22Rv1 (cell line): ENCODE measurements at regions not wholly inside any gene's neighbourhood (a gene's known extent, or its start where the extent isn't known, plus 50 kb on each side); places are given as distances from the start of the nearest gene placed in this dataset.

Experiments used
- ZFX ChIP-seq: fragments of 450-650 bp; IDR thresholded peaks from 2 replicates; pipeline ENCODE4 v1.6.1; 2017; ENCODE audit warnings: antibody characterized with exemption, borderline replicate concordance
- TF ChIP-seq, protein P1 (sequence below): fragments of 450-650 bp; IDR thresholded peaks from 2 replicates; pipeline ENCODE4 v1.5.1; 2017; ENCODE audit warnings: mild to moderate bottlenecking

DNA sequence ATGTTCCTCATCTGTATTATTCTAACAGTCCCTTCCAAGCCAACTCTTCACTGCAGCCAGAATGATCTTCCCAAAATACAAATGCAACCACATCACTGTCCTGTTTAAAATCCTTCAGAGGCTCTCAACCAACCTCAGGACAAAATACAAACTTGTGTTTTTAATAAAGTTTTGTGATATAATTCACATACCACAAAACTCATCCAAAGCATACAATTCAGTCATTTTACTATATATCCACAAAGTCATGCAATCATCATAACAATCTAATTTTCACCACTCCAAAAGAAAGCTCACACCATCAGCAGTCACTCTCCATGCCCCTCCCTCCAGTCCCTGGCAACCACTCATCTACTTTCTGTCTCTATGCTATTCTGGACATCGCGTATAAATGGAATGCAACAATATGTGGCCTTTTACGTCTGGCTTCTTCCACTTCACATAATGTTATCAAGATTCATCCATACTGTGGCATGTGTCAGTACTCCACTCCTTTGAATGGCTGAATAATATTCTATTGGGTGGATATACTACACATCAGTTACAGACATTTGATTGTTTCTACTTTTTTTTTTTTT is 81.7 kb upstream of the DOCK9 start:
- TF ChIP-seq ZFX: no peak
- TF ChIP-seq, protein P1, sequence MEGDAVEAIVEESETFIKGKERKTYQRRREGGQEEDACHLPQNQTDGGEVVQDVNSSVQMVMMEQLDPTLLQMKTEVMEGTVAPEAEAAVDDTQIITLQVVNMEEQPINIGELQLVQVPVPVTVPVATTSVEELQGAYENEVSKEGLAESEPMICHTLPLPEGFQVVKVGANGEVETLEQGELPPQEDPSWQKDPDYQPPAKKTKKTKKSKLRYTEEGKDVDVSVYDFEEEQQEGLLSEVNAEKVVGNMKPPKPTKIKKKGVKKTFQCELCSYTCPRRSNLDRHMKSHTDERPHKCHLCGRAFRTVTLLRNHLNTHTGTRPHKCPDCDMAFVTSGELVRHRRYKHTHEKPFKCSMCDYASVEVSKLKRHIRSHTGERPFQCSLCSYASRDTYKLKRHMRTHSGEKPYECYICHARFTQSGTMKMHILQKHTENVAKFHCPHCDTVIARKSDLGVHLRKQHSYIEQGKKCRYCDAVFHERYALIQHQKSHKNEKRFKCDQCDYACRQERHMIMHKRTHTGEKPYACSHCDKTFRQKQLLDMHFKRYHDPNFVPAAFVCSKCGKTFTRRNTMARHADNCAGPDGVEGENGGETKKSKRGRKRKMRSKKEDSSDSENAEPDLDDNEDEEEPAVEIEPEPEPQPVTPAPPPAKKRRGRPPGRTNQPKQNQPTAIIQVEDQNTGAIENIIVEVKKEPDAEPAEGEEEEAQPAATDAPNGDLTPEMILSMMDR: no peak
